Breast epithelium (tissue), 4 donors: ENCODE measurements at regions not wholly inside any gene's neighbourhood (a gene's known extent, or its start where the extent isn't known, plus 50 kb on each side); places are given as distances from the start of the nearest gene placed in this dataset.

Experiments
- DNase-seq, 2 donors: peaks; one replicate each; pipeline ENCODE4 v3.0.0-alpha.2; 2019; ENCODE audit warnings: low spot score in 2 of 2
- H3K27ac ChIP-seq, 2 donors: fragments of 200-600 bp; sonication (generic) in 1 of 2; one replicate each; pipeline ENCODE4 v1.5.1; 2016 to 2019; ENCODE audit warnings: mild to moderate bottlenecking in 1 of 2
- H3K27me3 ChIP-seq, 2 donors: fragments of 200-600 bp; sonication (generic) in 1 of 2; one replicate each; pipeline versions ENCODE4 v1.5.1 to v1.6.0; 2017 to 2019; ENCODE audit warnings: control low read depth in 1 of 2, mild to moderate bottlenecking in 1 of 2
- H3K36me3 ChIP-seq: fragments of 200-600 bp; one replicate; pipeline ENCODE4 v1.5.1; 2019
- H3K4me1 ChIP-seq, 2 donors: fragments of 200-600 bp; sonication (generic); one replicate each; pipeline ENCODE4 v1.5.1; 2016 to 2019; ENCODE audit warnings: control low read depth in 1 of 2
- H3K4me3 ChIP-seq, 3 donors: fragments of 200-600 bp; sonication (generic); 1 replicate in 2 of 3; 2 replicates in 1 of 3; pipeline ENCODE4 v1.5.1; 2016 to 2019; ENCODE audit warnings: mild to moderate bottlenecking in 3 of 3, moderate library complexity in 2 of 3
- H3K9me3 ChIP-seq, 2 donors: fragments of 200-600 bp; sonication (generic) in 1 of 2; one replicate each; pipeline ENCODE4 v1.5.1; 2016 to 2019; ENCODE audit warnings: control low read depth in 1 of 2
- CTCF ChIP-seq, 3 donors: fragments of 450-650 bp; IDR thresholded peaks; one replicate each; pipeline ENCODE4 v1.5.1; 2016 to 2017; ENCODE audit warnings: antibody characterized with exemption in 3 of 3, mild to moderate bottlenecking in 3 of 3, moderate library complexity in 3 of 3
- POLR2A ChIP-seq: fragments of 450-650 bp; IDR thresholded peaks from one replicate; pipeline ENCODE4 v1.6.1; 2016; ENCODE audit warnings: antibody characterized with exemption, mild to moderate bottlenecking, moderate library complexity
- POLR2AphosphoS5 ChIP-seq, 3 donors: sonication (generic); formaldehyde crosslinking; IDR thresholded peaks; one replicate each; pipeline ENCODE4 v1.6.1; 2017; ENCODE audit warnings: antibody characterized with exemption in 3 of 3
- intact Hi-C: fragments of 100-400 bp; cut with DNase I; formaldehyde crosslinking; loops from one replicate; pipeline ENCODE4 v1.15.1; 2023; ENCODE audit warnings: low total_unique reads

GRCh38 chr9:25226901-25227686 lies 451.1 kb downstream of the TUSC1 start:
- H3K9me3 ChIP-seq, result peaks cover 0 to 8% of the 10 kb centered on the region in 2 donors
- no peaks in the 10 kb centered on the region for H3K27me3 ChIP-seq
- no peak for DNase-seq
- no peaks in the 10 kb centered on the region for H3K4me1 ChIP-seq
- H3K27ac ChIP-seq, result no peak overlapping the region
- H3K36me3 ChIP-seq, result no peaks in the 10 kb centered on the region
- no peak overlapping the region for H3K4me3 ChIP-seq
- TF ChIP-seq POLR2AphosphoS5 (IDR thresholded peaks at IDR 0.05) (no peak), CTCF (IDR thresholded peaks at IDR 0.05) (no peak), POLR2A (no peak)
- intact Hi-C loops, result no loop called here

GRCh38 chr9:25225938-25226760 lies 452.1 kb downstream of the TUSC1 start:
- DNase-seq, result no peak
- no peaks in the 10 kb centered on the region for H3K4me1 ChIP-seq
- no peak overlapping the region for H3K4me3 ChIP-seq
- no peaks in the 10 kb centered on the region for H3K27me3 ChIP-seq
- H3K27ac ChIP-seq, result no peak overlapping the region
- intact Hi-C loops, result no loop called here
- H3K9me3 ChIP-seq, result peaks cover 0 to 8% of the 10 kb centered on the region in 2 donors
- TF ChIP-seq POLR2A (no peak), CTCF (IDR thresholded peaks at IDR 0.05) (no peak), POLR2AphosphoS5 (IDR thresholded peaks at IDR 0.05) (no peak)
- no peaks in the 10 kb centered on the region for H3K36me3 ChIP-seq

GRCh38 chr9:25224996-25225395 lies 453.2 kb downstream of the TUSC1 start:
- Histone ChIP-seq H3K4me1 (no peaks in the 10 kb centered on the region), H3K27ac (no peak overlapping the region), H3K36me3 (no peaks in the 10 kb centered on the region), H3K9me3 (peaks cover 0 to 2% of the 10 kb centered on the region in 2 donors), H3K4me3 (no peak overlapping the region), H3K27me3 (no peaks in the 10 kb centered on the region)
- TF ChIP-seq CTCF (IDR thresholded peaks at IDR 0.05), result no peak
- no peak for TF ChIP-seq POLR2AphosphoS5 (IDR thresholded peaks at IDR 0.05)
- TF ChIP-seq POLR2A, result no peak
- no peak for DNase-seq
- intact Hi-C loops, result no loop called here

- Histone ChIP-seq H3K36me3 (no peaks in the 10 kb centered on the region), H3K27ac (no peak overlapping the region), H3K4me1 (no peaks in the 10 kb centered on the region), H3K4me3 (no peak overlapping the region), H3K9me3 (no peaks in the 10 kb centered on the region), H3K27me3 (no peaks in the 10 kb centered on the region)
- intact Hi-C loops, result no loop called here
- DNase-seq, result no peak
- TF ChIP-seq POLR2A (no peak), CTCF (IDR thresholded peaks at IDR 0.05) (no peak), POLR2AphosphoS5 (IDR thresholded peaks at IDR 0.05) (no peak)
Observed at GRCh38 chr9:25224309-25224708, 453.9 kb downstream of the TUSC1 start.

GRCh38 chr9:25212361-25212760 lies 465.9 kb downstream of the TUSC1 start:
- intact Hi-C loops, result no loop called here
- Histone ChIP-seq H3K27me3 (no peaks in the 10 kb centered on the region), H3K27ac (no peak overlapping the region), H3K36me3 (no peaks in the 10 kb centered on the region), H3K4me3 (no peak overlapping the region), H3K4me1 (no peaks in the 10 kb centered on the region), H3K9me3 (no peaks in the 10 kb centered on the region)
- no peak for DNase-seq
- TF ChIP-seq CTCF (IDR thresholded peaks at IDR 0.05) (no peak), POLR2A (no peak), POLR2AphosphoS5 (IDR thresholded peaks at IDR 0.05) (no peak)
